ENCODE measurements at regions not wholly inside any gene's neighbourhood (a gene's known extent, or its start where the extent isn't known, plus 50 kb on each side); places are given as distances from the start of the nearest gene placed in this dataset.

DNA sequence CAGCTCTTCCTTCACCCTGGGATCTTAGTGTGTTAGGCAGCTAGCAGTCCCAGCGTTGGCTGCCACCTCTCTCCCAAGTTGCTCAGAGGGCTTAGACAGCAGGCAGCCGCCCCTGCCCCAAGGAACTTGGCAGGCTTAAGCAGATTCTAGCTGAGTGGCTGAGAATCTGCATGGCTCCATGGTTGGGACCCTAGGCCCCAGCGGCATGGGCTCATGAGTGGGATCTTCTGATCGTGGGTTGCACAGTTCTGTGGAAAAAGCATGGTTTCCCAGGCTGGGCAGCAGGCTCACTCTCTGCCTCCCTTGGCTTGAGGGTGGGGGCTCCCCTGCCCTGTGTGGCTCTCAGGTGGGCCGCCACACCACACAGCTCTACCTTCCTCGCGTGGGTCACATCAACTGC is 1624.9 kb downstream of the GRIK2 start:
- no peak overlapping the region for H3K27ac ChIP-seq
- intact Hi-C loops (cut with DNase I), result no loop called here
- H3K27me3 ChIP-seq, result no peaks in the 10 kb centered on the region
- ATAC-seq, result no peak
- peak in 1 of 4 donors; percentile 34 for DNase-seq
- H3K9me3 ChIP-seq, result no peaks in the 10 kb centered on the region
- TF ChIP-seq, protein P1, sequence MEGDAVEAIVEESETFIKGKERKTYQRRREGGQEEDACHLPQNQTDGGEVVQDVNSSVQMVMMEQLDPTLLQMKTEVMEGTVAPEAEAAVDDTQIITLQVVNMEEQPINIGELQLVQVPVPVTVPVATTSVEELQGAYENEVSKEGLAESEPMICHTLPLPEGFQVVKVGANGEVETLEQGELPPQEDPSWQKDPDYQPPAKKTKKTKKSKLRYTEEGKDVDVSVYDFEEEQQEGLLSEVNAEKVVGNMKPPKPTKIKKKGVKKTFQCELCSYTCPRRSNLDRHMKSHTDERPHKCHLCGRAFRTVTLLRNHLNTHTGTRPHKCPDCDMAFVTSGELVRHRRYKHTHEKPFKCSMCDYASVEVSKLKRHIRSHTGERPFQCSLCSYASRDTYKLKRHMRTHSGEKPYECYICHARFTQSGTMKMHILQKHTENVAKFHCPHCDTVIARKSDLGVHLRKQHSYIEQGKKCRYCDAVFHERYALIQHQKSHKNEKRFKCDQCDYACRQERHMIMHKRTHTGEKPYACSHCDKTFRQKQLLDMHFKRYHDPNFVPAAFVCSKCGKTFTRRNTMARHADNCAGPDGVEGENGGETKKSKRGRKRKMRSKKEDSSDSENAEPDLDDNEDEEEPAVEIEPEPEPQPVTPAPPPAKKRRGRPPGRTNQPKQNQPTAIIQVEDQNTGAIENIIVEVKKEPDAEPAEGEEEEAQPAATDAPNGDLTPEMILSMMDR (IDR thresholded peaks at IDR 0.05), result no peak
- no peaks in the 10 kb centered on the region for H3K36me3 ChIP-seq
- H3K4me3 ChIP-seq, result no peak overlapping the region
- H3K4me1 ChIP-seq, result no peaks in the 10 kb centered on the region

DNA sequence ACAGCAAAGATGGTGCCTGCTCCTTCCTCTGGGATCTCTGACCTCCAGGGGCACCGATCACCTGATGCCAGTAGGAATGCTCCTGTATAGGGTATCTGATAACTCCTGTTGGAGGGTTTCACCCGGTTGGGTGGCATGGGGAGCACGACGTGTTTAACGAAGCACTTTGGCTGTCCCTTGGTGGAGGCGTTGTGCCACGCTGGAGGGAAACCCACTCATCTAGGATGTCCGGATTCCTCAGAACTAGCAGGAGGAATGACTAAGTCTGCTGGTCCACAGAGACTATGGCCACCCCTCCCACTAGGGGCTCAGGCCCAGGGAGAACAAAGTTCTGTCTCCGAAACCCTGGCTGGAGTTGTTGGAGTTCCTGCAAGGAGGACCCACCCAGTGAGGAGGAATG is 1624.4 kb downstream of the GRIK2 start:
- ATAC-seq (no peak), DNase-seq (peak in 1 of 4 donors; percentile 18)
- Histone ChIP-seq H3K27ac (no peak overlapping the region), H3K4me1 (no peaks in the 10 kb centered on the region), H3K4me3 (no peak overlapping the region), H3K27me3 (no peaks in the 10 kb centered on the region), H3K9me3 (peaks cover 0 to 2% of the 10 kb centered on the region in 2 donors), H3K36me3 (no peaks in the 10 kb centered on the region)
- intact Hi-C loops (cut with DNase I), result no loop called here
- TF ChIP-seq, protein P1 (IDR thresholded peaks at IDR 0.05), result no peak

DNA sequence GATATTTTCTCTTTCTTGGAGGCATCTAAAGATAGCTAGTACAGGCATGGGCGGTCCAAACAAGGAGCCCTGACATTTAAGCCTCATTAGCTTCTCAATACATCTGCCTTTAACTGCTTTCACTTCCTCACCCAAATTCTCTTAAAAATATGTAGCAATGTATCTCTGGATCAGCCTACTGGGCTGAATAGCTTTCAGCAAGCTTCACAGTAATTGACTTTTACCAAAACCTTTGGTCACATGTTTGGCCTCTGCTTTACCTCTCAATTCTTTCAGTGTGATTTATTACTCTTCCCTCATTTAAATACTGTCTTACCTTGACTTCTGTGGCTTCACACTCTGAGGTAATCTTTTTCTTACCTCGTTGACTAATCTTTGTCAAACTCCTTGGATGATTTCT is 1618.1 kb downstream of the GRIK2 start:
- intact Hi-C loops (cut with DNase I), result no loop called here
- no peak overlapping the region for H3K27ac ChIP-seq
- TF ChIP-seq, protein P1 (IDR thresholded peaks at IDR 0.05), result no peak

DNA sequence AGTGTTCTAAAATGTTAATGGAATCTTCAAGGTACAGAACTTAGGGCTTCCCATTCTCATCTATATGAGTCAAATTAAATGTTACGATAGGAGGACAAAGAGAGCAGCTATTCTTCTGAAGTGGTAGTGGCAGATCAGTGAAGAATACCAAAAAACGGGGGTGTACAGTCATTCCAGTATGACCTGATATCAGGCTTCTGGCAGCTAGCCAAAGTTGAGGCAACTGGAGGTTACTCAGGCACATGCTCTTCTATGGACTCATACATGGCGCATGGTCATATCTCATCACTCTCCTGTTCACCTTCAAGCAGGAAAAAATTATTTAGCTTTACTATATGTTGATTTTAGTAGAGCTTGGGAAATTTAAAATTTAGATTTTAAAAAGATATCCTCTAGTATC is 1608.8 kb downstream of the GRIK2 start:
- intact Hi-C loops (cut with DNase I), result no loop called here
- ATAC-seq, result no peak

More for the DNA sequence above, 1618.1 kb downstream of the GRIK2 start:
- H3K4me3 ChIP-seq, result no peak overlapping the region
- ATAC-seq, result no peak
- H3K36me3 ChIP-seq, result no peaks in the 10 kb centered on the region
- no peaks in the 10 kb centered on the region for H3K27me3 ChIP-seq
- H3K9me3 ChIP-seq, result peaks cover 0 to 12% of the 10 kb centered on the region in 2 donors
- DNase-seq, result no peak
- no peaks in the 10 kb centered on the region for H3K4me1 ChIP-seq

DNA sequence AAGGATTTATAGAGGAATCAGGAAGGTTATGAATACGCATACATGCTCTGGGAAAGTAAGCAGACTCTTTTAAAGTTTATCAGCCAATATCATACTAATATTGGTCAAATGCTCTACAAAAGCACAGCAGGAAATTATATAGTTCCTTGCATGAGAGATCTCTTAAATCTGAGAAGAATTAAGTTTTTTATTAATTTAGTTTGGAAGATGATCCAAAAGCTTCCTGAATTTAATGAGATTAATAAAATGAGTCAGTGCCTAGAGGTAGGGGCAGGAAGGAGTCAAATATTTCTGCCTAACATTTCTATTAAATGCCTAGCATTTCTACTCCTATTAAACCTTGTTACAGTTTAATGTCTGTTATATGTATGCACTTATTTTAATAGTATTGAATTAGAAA is 1608.2 kb downstream of the GRIK2 start:
- Histone ChIP-seq H3K36me3 (no peaks in the 10 kb centered on the region), H3K27me3 (peaks cover 0 to 4% of the 10 kb centered on the region in 2 donors), H3K4me3 (no peak overlapping the region), H3K9me3 (peaks cover 0 to 11% of the 10 kb centered on the region in 2 donors), H3K27ac (no peak overlapping the region), H3K4me1 (no peaks in the 10 kb centered on the region)
- TF ChIP-seq, protein P1 (IDR thresholded peaks at IDR 0.05), result no peak
- intact Hi-C loops (cut with DNase I), result no loop called here
- ATAC-seq (no peak), DNase-seq (no peak)

More for the DNA sequence above, 1608.8 kb downstream of the GRIK2 start:
- DNase-seq, result no peak
- Histone ChIP-seq H3K4me3 (no peak overlapping the region), H3K27me3 (peaks cover 0 to 4% of the 10 kb centered on the region in 2 donors), H3K9me3 (peaks cover 0 to 13% of the 10 kb centered on the region in 2 donors), H3K4me1 (no peaks in the 10 kb centered on the region), H3K36me3 (no peaks in the 10 kb centered on the region), H3K27ac (no peak overlapping the region)
- TF ChIP-seq, protein P1 (IDR thresholded peaks at IDR 0.05), result no peak

Data from left lung (tissue), 4 donors.